ENCODE measurements at regions not wholly inside any gene's neighbourhood (a gene's known extent, or its start where the extent isn't known, plus 50 kb on each side); places are given as distances from the start of the nearest gene placed in this dataset.

- TF ChIP-seq GABPA (IDR thresholded peaks at IDR 0.05 in 1 of 2, conservative IDR thresholded peaks at IDR 0.05 in 1 of 2): no peak
- no peak for TF ChIP-seq RAD21 (IDR thresholded peaks at IDR 0.05)
- no peak for TF ChIP-seq ZBTB33 (IDR thresholded peaks at IDR 0.05)
- TF ChIP-seq FOXA2 (IDR thresholded peaks at IDR 0.05): no peak
- TF ChIP-seq SP1 (IDR thresholded peaks at IDR 0.05): no peak
- no peak for TF ChIP-seq TAF1 (conservative IDR thresholded peaks at IDR 0.05)
- TF ChIP-seq HNF4A (conservative IDR thresholded peaks at IDR 0.05): no peak
- no peak for TF ChIP-seq ATF3 (IDR thresholded peaks at IDR 0.05)
- no peak for TF ChIP-seq YY1 (IDR thresholded peaks at IDR 0.05)
- no peak for TF ChIP-seq JUND (IDR thresholded peaks at IDR 0.05)
- no peak for TF ChIP-seq NR2F2 (IDR thresholded peaks at IDR 0.05)
- TF ChIP-seq MAX (IDR thresholded peaks at IDR 0.05): no peak
- 87% methylated on average over 11 of the region's 11 CpGs for WGBS
- no peak overlapping the region for H3K27ac ChIP-seq (ENCODE audit: low read depth in 1 of 2, low read length in 2 of 2)
- no peaks in the 10 kb centered on the region for H3K4me1 ChIP-seq (ENCODE audit: control insufficient read depth in 4 of 4, insufficient read depth in 4 of 4, low read length in 3 of 4)
- no peak overlapping the region for H3K9ac ChIP-seq (ENCODE audit: low read depth in 1 of 2, low read length in 2 of 2)
- H3K9me3 ChIP-seq (ENCODE audit: control insufficient read depth in 4 of 4, low read length in 3 of 4): no peaks in the 10 kb centered on the region
- no peak for DNase-seq (ENCODE audit: low spot score)
- H3K27me3 ChIP-seq (ENCODE audit: control insufficient read depth in 4 of 4, insufficient read depth in 4 of 4, low read length in 3 of 4): no peaks in the 10 kb centered on the region
- no peaks in the 10 kb centered on the region for H3K36me3 ChIP-seq (ENCODE audit: control insufficient read depth in 4 of 4, insufficient read depth in 3 of 4, low read depth in 1 of 4, low read length in 3 of 4)
- H3K4me3 ChIP-seq (ENCODE audit: low read depth in 1 of 3, low read length in 3 of 3): no peak overlapping the region
These were observed 68.0 kb upstream of the SIAH1 start for GRCh38 chr16:48452991-48453760.

- Histone ChIP-seq H3K9me3 (ENCODE audit: control insufficient read depth in 4 of 4, low read length in 3 of 4) (no peaks in the 10 kb centered on the region), H3K27ac (ENCODE audit: low read depth in 1 of 2, low read length in 2 of 2) (no peak overlapping the region), H3K27me3 (ENCODE audit: control insufficient read depth in 4 of 4, insufficient read depth in 4 of 4, low read length in 3 of 4) (no peaks in the 10 kb centered on the region), H3K4me3 (ENCODE audit: low read depth in 1 of 3, low read length in 3 of 3) (no peak overlapping the region), H3K4me1 (ENCODE audit: control insufficient read depth in 4 of 4, insufficient read depth in 4 of 4, low read length in 3 of 4) (no peaks in the 10 kb centered on the region), H3K9ac (ENCODE audit: low read depth in 1 of 2, low read length in 2 of 2) (no peak overlapping the region), H3K36me3 (ENCODE audit: control insufficient read depth in 4 of 4, insufficient read depth in 3 of 4, low read depth in 1 of 4, low read length in 3 of 4) (no peaks in the 10 kb centered on the region)
- WGBS: 95% methylated on average over 8 of the region's 8 CpGs
- no peak for DNase-seq (ENCODE audit: low spot score)
- no peak for TF ChIP-seq MAX (IDR thresholded peaks at IDR 0.05)
- no peak for TF ChIP-seq FOXA2 (IDR thresholded peaks at IDR 0.05)
These were observed 66.1 kb upstream of the SIAH1 start for GRCh38 chr16:48451323-48451722.

- H3K27ac ChIP-seq (ENCODE audit: low read depth in 1 of 2, low read length in 2 of 2): no peak overlapping the region
- H3K9me3 ChIP-seq (ENCODE audit: control insufficient read depth in 4 of 4, low read length in 3 of 4): no peaks in the 10 kb centered on the region
- 42% methylated on average over 1 of the region's 1 CpG for WGBS
- DNase-seq (ENCODE audit: low spot score): no peak
- H3K36me3 ChIP-seq (ENCODE audit: control insufficient read depth in 4 of 4, insufficient read depth in 3 of 4, low read depth in 1 of 4, low read length in 3 of 4): no peaks in the 10 kb centered on the region
- no peak overlapping the region for H3K4me3 ChIP-seq (ENCODE audit: low read depth in 1 of 3, low read length in 3 of 3)
- H3K27me3 ChIP-seq (ENCODE audit: control insufficient read depth in 4 of 4, insufficient read depth in 4 of 4, low read length in 3 of 4): no peaks in the 10 kb centered on the region
- no peaks in the 10 kb centered on the region for H3K4me1 ChIP-seq (ENCODE audit: control insufficient read depth in 4 of 4, insufficient read depth in 4 of 4, low read length in 3 of 4)
- TF ChIP-seq NR2F2 (IDR thresholded peaks at IDR 0.05): no peak
- TF ChIP-seq REST (IDR thresholded peaks at IDR 0.05): no peak
- no peak for TF ChIP-seq JUND (IDR thresholded peaks at IDR 0.05)
- no peak overlapping the region for H3K9ac ChIP-seq (ENCODE audit: low read depth in 1 of 2, low read length in 2 of 2)
These were observed 65.2 kb upstream of the SIAH1 start for GRCh38 chr16:48450367-48450766.
